HL-60 (cell line): ENCODE measurements at regions not wholly inside any gene's neighbourhood (a gene's known extent, or its start where the extent isn't known, plus 50 kb on each side); places are given as distances from the start of the nearest gene placed in this dataset.

Experiments used
- DNase-seq, 2 experiments: peaks; one replicate each; pipeline ENCODE4 v3.0.0-alpha.2; 2010 to 2020; ENCODE audit warnings: low read depth in 1 of 2, low spot score in 1 of 2
- H3K27ac ChIP-seq: fragments of 250-450 bp; sonication (Bioruptor Pico); replicated peaks from 2 replicates; pipeline ENCODE4 v1.5.1; 2020; ENCODE audit warnings: mild to moderate bottlenecking, moderate library complexity
- H3K27me3 ChIP-seq: fragments of 250-450 bp; sonication (Bioruptor Pico); 2 replicates; pipeline ENCODE4 v1.5.1; 2021; ENCODE audit warnings: mild to moderate bottlenecking, moderate library complexity; ENCODE audit not compliant: insufficient read depth, poor library complexity, severe bottlenecking
- H3K4me3 ChIP-seq: replicated peaks from 2 replicates; pipeline ENCODE4 v1.5.1; 2011; ENCODE audit warnings: mild to moderate bottlenecking, control low read depth, low read length; ENCODE audit not compliant: insufficient read depth
- CTCF ChIP-seq: IDR thresholded peaks from one replicate; pipeline ENCODE4 v1.5.1; 2011; ENCODE audit warnings: low read length, control low read depth, inconsistent platforms; ENCODE audit not compliant: insufficient read depth
- GABPA ChIP-seq: IDR thresholded peaks from 2 replicates; pipeline ENCODE4 v1.6.1; 2012; ENCODE audit warnings: low read depth
- POLR2AphosphoS5 ChIP-seq: IDR thresholded peaks from 2 replicates; pipeline ENCODE4 v1.6.1; 2012; ENCODE audit warnings: low read depth
- REST ChIP-seq: IDR thresholded peaks from 2 replicates; pipeline ENCODE4 v1.6.1; 2012; ENCODE audit warnings: low read depth; ENCODE audit not compliant: insufficient replicate concordance
- SPI1 ChIP-seq: IDR thresholded peaks from 2 replicates; pipeline ENCODE4 v1.6.1; 2012; ENCODE audit warnings: low read depth, mild to moderate bottlenecking, borderline replicate concordance

- H3K4me3 ChIP-seq, result no peak overlapping the region
- no peak for TF ChIP-seq SPI1
- TF ChIP-seq CTCF, result no peak
- no peak for TF ChIP-seq REST
- TF ChIP-seq POLR2AphosphoS5, result no peak
- TF ChIP-seq GABPA, result no peak
- H3K27ac ChIP-seq, result no peak overlapping the region
- H3K27me3 ChIP-seq, result no peaks in the 10 kb centered on the region
- DNase-seq, result no peak
Measured at GRCh38 chr6:66556936-66557335, 849.9 kb upstream of the EYS start.

GRCh38 chr6:66555082-66555481, 848.1 kb upstream of the EYS start:
- H3K27me3 ChIP-seq, result no peaks in the 10 kb centered on the region
- DNase-seq, result no peak
- no peak overlapping the region for H3K27ac ChIP-seq
- H3K4me3 ChIP-seq, result no peak overlapping the region
- no peak for TF ChIP-seq REST
- TF ChIP-seq GABPA, result no peak
- TF ChIP-seq POLR2AphosphoS5, result no peak
- no peak for TF ChIP-seq CTCF
- TF ChIP-seq SPI1, result no peak

GRCh38 chr6:66553441-66553840, 846.4 kb upstream of the EYS start:
- no peaks in the 10 kb centered on the region for H3K27me3 ChIP-seq
- no peak overlapping the region for H3K4me3 ChIP-seq
- no peak overlapping the region for H3K27ac ChIP-seq
- no peak for TF ChIP-seq REST
- TF ChIP-seq SPI1, result no peak
- no peak for TF ChIP-seq GABPA
- no peak for TF ChIP-seq CTCF
- no peak for TF ChIP-seq POLR2AphosphoS5
- no peak for DNase-seq
